Anterior cingulate cortex (tissue), 58 donors: ENCODE measurements at regions not wholly inside any gene's neighbourhood (a gene's known extent, or its start where the extent isn't known, plus 50 kb on each side); places are given as distances from the start of the nearest gene placed in this dataset.
"Not testable (repeated sequence)": the region's sequence is repeated elsewhere in the genome, so short reads cannot be mapped to it uniquely, and the experiment has no call there.

Experiments
- DNase-seq, 58 donors: peaks; one replicate each; lab custom pipeline; 2025; lab: John Stamatoyannopoulos, UW

DNA sequence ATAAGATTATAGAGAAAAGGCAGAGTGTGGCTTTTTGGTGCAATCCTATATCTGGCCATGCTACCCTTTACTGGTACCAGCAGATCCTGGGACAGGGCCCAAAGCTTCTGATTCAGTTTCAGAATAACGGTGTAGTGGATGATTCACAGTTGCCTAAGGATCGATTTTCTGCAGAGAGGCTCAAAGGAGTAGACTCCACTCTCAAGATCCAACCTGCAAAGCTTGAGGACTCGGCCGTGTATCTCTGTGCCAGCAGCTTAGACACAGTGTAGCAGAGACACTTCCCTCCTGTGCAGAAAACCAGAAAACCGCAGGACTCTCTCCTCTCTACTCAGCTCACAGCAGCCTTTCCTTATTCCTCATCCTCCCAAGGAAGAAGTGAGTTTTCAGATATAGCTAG is 176.3 kb upstream of the PRSS58 start:
- DNase-seq = not testable (repeated sequence)

DNA sequence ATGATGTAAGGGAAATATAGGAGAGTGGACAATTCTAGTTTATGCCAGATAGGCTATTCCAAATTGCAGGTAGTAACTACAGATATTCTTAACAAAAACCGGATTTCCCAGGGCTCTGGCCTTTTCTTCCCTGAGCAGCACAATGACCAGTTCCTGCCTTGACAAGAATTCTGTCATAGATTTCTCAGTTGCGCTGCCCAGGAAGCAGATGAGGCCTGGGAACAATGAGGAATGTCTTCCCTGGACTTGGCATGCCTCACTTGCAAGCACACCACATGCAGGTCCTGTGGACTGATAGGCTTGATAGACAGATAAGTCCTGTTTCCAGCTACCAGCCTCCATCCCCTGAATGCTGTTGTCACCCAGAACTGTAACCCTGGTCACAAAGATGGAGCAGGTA is 174.5 kb upstream of the PRSS58 start:
- no peak for DNase-seq

GRCh38 chr7:142431491-142431890 is 173.6 kb upstream of the PRSS58 start:
- DNase-seq = no peak

GRCh38 chr7:142428094-142428493 is 170.2 kb upstream of the PRSS58 start:
- DNase-seq = no peak

- DNase-seq = no peak
Measured at GRCh38 chr7:142425281-142425680, 167.4 kb upstream of the PRSS58 start.

- no peak for DNase-seq
Measured at GRCh38 chr7:142422621-142423020, 164.8 kb upstream of the PRSS58 start.

GRCh38 chr7:142420554-142421362 is 162.9 kb upstream of the PRSS58 start:
- no peak for DNase-seq

DNA sequence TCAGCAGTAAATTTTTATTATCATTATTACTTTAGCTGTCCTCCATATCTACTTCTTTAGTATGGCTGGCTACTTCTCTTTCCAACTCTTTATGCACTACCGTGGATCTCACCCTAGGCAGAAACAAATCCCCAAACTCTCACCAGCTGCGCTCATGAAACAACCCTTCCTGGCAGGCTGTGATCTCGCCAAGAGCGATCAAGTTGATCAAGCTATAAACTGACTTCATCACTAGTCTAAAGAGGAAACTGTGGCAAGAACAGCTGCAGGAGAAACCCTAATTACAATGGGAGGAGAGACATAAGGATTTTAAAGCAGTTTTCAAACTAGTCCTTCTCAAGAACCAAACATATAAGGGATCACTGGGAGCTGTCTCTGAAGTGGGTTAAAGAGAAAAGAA is 160.5 kb upstream of the PRSS58 start:
- DNase-seq = no peak

GRCh38 chr7:142414915-142415314 is 157.1 kb upstream of the PRSS58 start:
- peak in 3 of 58 donors; percentile 15 to 52 (median 26) for DNase-seq

GRCh38 chr7:142414135-142414534 is 156.3 kb upstream of the PRSS58 start:
- DNase-seq = no peak

DNA sequence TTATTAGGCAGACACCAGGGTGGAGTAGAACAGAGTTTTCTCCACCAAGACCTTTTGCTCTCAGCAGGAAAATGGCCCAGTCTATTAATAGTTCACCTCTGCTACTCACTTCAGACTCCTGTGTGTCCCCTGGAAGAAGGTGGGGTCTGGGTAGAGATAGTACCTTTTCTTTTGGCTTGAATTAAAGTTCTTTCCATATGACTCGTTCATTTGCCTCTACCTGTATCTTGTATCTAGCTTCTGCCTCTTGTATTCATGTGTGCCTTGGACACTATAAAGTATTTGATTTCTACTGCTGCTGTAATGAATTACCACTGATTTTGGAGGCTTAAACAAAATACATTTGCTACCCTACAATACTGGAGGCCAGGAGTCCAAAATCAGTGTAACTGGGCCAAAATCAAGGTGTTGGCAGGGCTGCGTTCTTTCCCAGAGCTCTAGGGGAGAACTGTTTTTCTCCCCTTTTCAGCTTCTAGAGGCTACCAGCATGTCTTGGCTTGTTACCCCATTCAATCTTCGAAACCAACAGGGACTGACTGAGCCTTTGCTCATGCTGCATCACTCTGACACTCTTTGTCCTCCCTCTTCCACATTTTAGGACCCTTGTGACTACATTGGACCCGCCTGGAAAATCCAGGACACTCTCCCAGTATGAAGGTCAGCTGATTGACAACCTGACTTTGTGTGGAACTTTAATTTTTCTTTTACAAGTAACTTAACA is 155.6 kb upstream of the PRSS58 start:
- DNase-seq = no peak

DNA sequence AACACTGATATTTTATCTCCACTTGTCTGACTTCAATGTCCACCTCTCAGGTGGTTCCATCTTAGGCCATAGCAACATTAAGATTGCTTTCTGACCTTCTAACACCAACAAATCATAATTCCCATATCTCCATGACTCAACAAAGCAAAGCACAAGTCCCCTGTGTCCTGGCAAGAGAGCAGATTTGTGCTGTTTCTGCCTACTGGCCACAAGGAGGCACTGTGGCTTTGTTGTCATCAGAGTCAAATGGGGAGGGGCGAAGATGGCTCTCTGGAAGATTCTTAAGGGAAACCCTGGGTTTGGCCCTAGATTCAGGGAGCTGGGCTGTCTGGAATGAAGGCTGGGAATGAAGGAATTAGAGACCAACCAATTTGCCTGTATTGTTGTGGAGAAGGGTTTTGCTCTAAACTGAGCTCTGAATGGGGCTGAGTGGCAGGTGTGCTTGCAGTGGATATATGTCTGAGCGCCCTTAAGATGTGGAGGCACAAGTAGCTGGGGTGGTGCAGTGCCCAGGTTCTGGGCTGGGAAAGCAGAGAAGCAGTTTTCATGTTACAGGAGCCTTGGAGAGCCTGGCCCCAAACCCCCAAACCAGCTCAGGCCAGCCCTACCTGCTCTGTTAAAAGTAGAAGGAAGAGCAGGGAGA is 154.8 kb upstream of the PRSS58 start:
- DNase-seq = peak in 5 of 58 donors; percentile 5 to 36 (median 17)

DNA sequence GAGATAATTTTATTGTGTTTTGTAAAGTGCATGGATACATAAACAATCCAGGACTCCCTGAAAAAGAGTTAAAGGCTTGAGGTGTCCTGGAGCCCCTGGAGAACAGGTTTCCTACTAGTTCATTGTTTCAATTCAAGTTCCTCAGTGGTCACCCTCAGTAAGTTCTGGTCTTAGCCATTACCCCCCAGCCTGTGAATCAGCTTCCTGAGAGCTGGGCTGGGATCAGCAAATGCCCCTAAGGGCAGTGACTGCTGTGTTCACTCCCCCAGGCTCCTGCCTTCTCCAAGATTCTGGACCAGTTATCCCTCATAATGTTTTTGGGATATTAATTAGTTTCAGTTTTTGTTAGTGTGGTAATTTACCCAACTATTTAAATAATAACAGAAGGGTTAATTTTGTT is 151.6 kb upstream of the PRSS58 start:
- DNase-seq = no peak

DNA sequence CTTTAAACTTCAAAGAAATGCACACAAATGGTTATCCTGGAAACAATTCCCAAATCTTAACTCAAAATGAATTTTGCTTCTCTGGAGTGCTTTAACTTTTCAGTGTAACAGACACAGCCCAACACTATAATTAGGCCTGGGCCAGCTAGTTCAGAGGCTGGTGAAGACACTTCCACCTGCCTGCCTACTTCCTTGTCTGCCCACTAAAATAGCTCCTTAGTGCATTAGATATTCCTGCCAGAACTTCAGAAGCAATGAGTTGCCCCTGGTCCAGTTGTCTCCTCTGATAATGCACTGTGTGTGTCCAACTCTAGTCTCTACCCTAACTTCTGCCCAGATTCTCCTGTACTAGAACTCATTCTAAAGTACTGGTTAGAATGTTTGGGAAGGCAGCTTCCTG is 150.9 kb upstream of the PRSS58 start:
- DNase-seq = no peak

GRCh38 chr7:142407939-142408570 is 150.2 kb upstream of the PRSS58 start:
- no peak for DNase-seq

DNA sequence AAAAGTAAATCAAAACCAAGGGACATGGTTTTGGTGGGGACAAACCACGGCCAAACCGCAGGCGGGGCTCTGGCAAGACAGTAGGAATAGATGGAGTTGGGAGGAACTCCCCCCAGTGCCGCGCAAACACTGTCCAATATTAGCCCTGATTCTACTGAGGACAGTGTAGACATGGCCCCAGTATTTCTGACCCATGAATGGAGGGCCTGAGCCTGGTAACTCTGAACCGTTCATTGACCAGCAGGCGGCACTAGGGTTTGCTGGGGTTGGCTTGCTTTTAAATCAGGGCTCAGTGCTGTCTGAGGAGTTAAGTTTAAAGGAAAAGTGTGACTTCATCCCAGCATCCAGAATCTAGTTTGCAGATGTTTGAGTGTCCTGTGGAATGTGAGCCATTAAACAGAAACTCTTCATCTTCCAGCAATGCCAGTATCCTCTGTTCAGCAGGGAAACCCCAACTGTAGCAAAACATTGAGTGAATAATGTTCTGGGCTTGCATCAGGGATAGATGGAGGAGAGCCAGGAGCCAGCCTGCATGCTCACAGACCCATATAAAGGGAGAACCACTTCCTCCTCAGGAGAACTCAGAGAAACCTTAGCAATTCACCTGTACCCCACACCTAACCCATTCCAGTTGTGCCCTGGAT is 147.4 kb upstream of the PRSS58 start:
- no peak for DNase-seq

DNA sequence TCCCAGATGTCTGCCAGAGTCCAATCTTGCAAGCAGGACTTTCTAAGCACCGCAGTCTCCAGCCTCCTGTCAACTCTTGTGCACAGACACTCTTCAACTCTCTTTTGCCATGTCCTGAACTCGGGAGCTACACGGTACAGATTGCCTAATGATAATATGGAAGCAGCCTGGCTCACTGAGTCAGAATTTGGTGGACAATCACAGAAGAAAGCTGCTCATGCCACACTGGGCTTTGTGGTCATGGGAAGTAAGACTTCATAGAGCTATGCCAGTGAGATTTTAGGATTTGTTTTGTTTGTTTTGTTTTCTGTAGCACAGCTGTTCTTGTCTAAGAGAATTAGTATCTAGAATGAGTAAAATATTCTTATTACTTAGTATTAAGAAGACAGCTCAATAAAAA is 144.1 kb upstream of the PRSS58 start:
- no peak for DNase-seq

DNA sequence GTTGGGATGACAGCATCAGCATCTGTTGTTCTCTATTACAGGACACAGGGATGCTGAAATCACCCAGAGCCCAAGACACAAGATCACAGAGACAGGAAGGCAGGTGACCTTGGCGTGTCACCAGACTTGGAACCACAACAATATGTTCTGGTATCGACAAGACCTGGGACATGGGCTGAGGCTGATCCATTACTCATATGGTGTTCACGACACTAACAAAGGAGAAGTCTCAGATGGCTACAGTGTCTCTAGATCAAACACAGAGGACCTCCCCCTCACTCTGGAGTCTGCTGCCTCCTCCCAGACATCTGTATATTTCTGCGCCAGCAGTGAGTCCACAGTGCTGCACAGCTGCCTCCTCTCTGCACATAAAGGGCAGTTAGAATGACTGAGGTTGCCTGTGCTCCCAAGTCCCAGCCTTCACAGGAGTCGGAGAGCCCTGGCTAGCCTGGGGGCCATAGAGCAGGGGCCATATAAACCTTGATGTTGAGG is 142.2 kb upstream of the PRSS58 start:
- DNase-seq = no peak

- DNase-seq = peak in 14 of 58 donors; percentile 2 to 52 (median 26)
Measured at GRCh38 chr7:142391191-142391992, 133.5 kb upstream of the PRSS58 start.
